NB4 (cell line): ENCODE measurements at regions not wholly inside any gene's neighbourhood (a gene's known extent, or its start where the extent isn't known, plus 50 kb on each side); places are given as distances from the start of the nearest gene placed in this dataset.

Source experiments
- POLR2A ChIP-seq: IDR thresholded peaks from 2 replicates; pipeline ENCODE4 v1.6.1; 2011; ENCODE audit warnings: mild to moderate bottlenecking; ENCODE audit not compliant: insufficient read length; ENCODE audit errors: extremely low read depth
- TF ChIP-seq, protein P1 (sequence below): IDR thresholded peaks from one replicate; pipeline ENCODE4 v1.5.1; 2012; ENCODE audit warnings: low read depth, low read length
- TF ChIP-seq, protein P2 (sequence below): IDR thresholded peaks from 2 replicates; pipeline ENCODE4 v1.6.1; 2011; ENCODE audit warnings: low read depth, low read length

DNA sequence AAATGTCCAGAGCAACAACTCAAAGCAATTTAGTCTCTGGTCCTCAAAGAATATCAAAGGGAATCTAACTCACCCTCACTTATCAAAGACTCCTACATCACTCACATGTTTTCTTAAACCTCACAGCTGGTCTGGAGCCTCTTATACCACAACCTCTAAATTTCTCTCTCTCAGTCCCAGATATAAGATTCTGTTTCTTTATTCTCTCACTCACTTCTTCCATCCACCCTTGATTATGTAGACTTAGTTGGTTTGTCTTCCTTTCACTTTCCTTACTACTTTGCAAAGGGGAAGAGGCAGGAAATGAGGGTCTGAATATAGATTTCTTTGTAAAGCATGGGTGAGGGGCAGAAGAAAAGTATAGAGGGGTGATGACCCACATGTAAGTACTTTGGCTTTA, 75.4 kb upstream of the STARD4 start:
- TF ChIP-seq, protein P1, sequence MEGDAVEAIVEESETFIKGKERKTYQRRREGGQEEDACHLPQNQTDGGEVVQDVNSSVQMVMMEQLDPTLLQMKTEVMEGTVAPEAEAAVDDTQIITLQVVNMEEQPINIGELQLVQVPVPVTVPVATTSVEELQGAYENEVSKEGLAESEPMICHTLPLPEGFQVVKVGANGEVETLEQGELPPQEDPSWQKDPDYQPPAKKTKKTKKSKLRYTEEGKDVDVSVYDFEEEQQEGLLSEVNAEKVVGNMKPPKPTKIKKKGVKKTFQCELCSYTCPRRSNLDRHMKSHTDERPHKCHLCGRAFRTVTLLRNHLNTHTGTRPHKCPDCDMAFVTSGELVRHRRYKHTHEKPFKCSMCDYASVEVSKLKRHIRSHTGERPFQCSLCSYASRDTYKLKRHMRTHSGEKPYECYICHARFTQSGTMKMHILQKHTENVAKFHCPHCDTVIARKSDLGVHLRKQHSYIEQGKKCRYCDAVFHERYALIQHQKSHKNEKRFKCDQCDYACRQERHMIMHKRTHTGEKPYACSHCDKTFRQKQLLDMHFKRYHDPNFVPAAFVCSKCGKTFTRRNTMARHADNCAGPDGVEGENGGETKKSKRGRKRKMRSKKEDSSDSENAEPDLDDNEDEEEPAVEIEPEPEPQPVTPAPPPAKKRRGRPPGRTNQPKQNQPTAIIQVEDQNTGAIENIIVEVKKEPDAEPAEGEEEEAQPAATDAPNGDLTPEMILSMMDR = no peak
- TF ChIP-seq, protein P2, sequence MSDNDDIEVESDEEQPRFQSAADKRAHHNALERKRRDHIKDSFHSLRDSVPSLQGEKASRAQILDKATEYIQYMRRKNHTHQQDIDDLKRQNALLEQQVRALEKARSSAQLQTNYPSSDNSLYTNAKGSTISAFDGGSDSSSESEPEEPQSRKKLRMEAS = no peak
- TF ChIP-seq POLR2A = no peak
